ENCODE measurements at regions not wholly inside any gene's neighbourhood (a gene's known extent, or its start where the extent isn't known, plus 50 kb on each side); places are given as distances from the start of the nearest gene placed in this dataset.

GRCh38 chr12:24077161-24077560 is 127.7 kb upstream of the SOX5 start:
- no peak for TF ChIP-seq CTCF (IDR thresholded peaks at IDR 0.05)
- TF ChIP-seq POLR2AphosphoS5 (IDR thresholded peaks at IDR 0.05), result no peak
- no peak for TF ChIP-seq POLR2A (IDR thresholded peaks at IDR 0.05)

Data from breast epithelium (tissue), 3 donors.